HL-60/S4 treated with retinoic acid at 250 ng/mL for 4 days and 3 days (cell line): ENCODE measurements at regions not wholly inside any gene's neighbourhood (a gene's known extent, or its start where the extent isn't known, plus 50 kb on each side); places are given as distances from the start of the nearest gene placed in this dataset.

ENCODE experiments used
- in situ Hi-C: fragments of 300-500 bp; cut with MboI; formaldehyde crosslinking; loops from 2 replicates; pipeline ENCODE4 v1.7.0; 2022; ENCODE audit warnings: low sequenced_read_pairs

- in situ Hi-C loops = no loop called here
Measured at GRCh38 chr11:116698080-116698479, 74.7 kb downstream of the BUD13 start.

GRCh38 chr11:116697639-116698038, 75.1 kb downstream of the BUD13 start:
- in situ Hi-C loops = no loop called here

GRCh38 chr11:116697011-116697410, 75.8 kb downstream of the BUD13 start:
- in situ Hi-C loops = no loop called here

GRCh38 chr11:116696381-116696941, 76.3 kb downstream of the BUD13 start:
- in situ Hi-C loops = no loop called here

GRCh38 chr11:116695657-116696254, 77.0 kb downstream of the BUD13 start:
- in situ Hi-C loops = no loop called here

GRCh38 chr11:116694815-116695590, 77.8 kb downstream of the BUD13 start:
- in situ Hi-C loops = no loop called here

GRCh38 chr11:116694349-116694725, 78.5 kb downstream of the BUD13 start:
- in situ Hi-C loops = no loop called here

GRCh38 chr11:116693593-116694348, 79.0 kb downstream of the BUD13 start:
- in situ Hi-C loops = no loop called here

GRCh38 chr11:116693102-116693570, 79.7 kb downstream of the BUD13 start:
- in situ Hi-C loops = no loop called here

- in situ Hi-C loops = no loop called here
Measured at GRCh38 chr11:116692318-116693101, 80.3 kb downstream of the BUD13 start.

GRCh38 chr11:116691771-116692177, 81.0 kb downstream of the BUD13 start:
- in situ Hi-C loops = no loop called here

- in situ Hi-C loops = no loop called here
Measured at GRCh38 chr11:116690611-116691010, 82.2 kb downstream of the BUD13 start.

- in situ Hi-C loops = no loop called here
Measured at GRCh38 chr11:116689413-116690127, 83.2 kb downstream of the BUD13 start.

GRCh38 chr11:116688202-116688540, 84.6 kb downstream of the BUD13 start:
- in situ Hi-C loops = no loop called here

GRCh38 chr11:116687458-116688201, 85.2 kb downstream of the BUD13 start:
- in situ Hi-C loops = no loop called here

GRCh38 chr11:116686866-116687265, 85.9 kb downstream of the BUD13 start:
- in situ Hi-C loops = no loop called here

- in situ Hi-C loops = no loop called here
Measured at GRCh38 chr11:116683982-116684381, 88.8 kb downstream of the BUD13 start.

- in situ Hi-C loops = no loop called here
Measured at GRCh38 chr11:116680349-116681125, 92.2 kb downstream of the BUD13 start.

- in situ Hi-C loops = no loop called here
Measured at GRCh38 chr11:116678887-116679286, 93.9 kb downstream of the BUD13 start.
